ENCODE measurements at regions not wholly inside any gene's neighbourhood (a gene's known extent, or its start where the extent isn't known, plus 50 kb on each side); places are given as distances from the start of the nearest gene placed in this dataset.

GRCh38 chr15:52925130-52925529, 135.0 kb upstream of the ONECUT1 start:
- no peak for DNase-seq (ENCODE audit: low read depth in 4 of 4, low spot score in 2 of 4)

DNA sequence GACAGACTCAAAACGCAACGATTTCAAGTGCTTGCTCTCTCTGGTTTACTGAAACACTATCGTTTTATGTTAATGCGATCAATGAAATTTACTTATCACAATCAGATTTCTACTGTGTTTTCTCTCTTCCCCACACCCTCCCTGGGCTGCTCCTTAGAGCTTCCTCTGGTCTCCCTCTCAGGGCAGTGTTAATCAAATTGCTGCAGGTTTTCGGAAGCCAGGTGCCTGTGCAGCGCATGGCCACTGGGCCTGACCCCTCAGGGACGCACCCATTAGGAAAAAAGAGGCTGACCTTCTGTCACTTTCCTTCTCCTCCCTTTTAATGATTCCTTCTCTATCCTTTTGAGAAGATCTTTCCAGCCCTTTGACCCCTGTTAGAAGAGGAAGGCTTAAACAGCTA, 134.5 kb upstream of the ONECUT1 start:
- DNase-seq (ENCODE audit: low read depth in 4 of 4, low spot score in 2 of 4), result no peak

DNA sequence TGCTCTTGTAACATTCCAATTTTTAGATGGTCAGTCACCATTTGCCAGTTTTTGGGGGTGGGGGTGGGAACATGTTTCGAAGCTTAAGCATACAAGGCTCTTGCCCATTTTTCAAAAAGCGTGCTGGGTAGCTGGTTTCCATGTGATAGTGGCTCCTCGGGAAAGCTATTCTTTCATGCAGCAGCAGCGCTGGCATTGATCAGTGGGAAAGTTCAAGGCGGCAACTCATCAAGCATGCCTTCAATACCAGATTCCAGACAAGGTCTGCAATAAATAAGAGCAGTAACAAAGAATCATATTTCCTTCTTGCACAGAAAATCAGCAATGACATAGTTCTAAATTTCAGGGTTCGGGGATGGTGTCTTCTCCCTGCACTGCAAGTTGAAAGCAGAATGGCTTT, 133.5 kb upstream of the ONECUT1 start:
- no peak for DNase-seq (ENCODE audit: low read depth in 4 of 4, low spot score in 2 of 4)

DNA sequence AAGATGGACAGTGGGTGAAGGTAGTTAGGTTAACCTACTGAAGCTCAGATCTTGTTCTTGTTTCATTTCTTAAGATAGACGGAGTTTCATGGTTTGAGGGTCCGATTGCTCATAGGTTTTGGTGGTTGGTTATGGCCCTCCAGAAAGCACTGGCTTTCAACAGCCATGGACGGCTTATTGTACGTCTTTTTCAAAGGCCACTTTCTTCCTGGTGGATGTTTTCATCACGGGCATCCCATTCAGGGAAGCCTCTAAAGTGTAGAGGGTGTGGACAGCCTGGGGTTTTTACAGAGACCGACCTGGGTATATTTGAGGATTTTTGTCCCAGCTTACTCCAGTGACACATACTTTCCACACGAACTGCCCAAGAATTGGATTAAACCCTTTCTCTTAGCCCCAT, 132.7 kb upstream of the ONECUT1 start:
- no peak for DNase-seq (ENCODE audit: low read depth in 4 of 4, low spot score in 2 of 4)

- DNase-seq (ENCODE audit: low read depth in 4 of 4, low spot score in 2 of 4), result peak in 1 of 4 donors; percentile 11
Measured at GRCh38 chr15:52912172-52912571, 122.0 kb upstream of the ONECUT1 start.

DNA sequence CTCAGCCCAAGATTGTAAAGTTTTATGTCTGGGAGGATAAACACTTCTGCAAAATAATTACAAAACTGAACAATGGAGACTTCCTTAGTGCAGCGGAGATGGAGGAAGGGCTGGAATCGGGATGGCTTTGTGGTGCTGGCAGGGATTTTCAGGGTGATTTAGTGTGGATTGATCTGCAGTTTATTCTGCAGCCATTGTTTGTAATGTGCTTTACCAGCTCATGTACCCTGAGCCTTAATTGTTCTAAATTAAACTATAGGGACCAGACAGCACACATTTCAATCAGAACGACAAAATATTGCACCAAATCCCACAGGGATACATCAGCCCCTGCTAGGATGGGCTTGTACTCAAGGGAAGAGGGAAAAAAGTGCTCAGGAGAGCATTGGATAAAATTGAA, 103.2 kb upstream of the ONECUT1 start:
- DNase-seq (ENCODE audit: low read depth in 4 of 4, low spot score in 2 of 4), result no peak

- DNase-seq (ENCODE audit: low read depth in 4 of 4, low spot score in 2 of 4), result no peak
Measured at GRCh38 chr15:52879904-52880303, 89.8 kb upstream of the ONECUT1 start.

- DNase-seq (ENCODE audit: low read depth in 4 of 4, low spot score in 2 of 4), result no peak
Measured at GRCh38 chr15:52879145-52879544, 89.0 kb upstream of the ONECUT1 start.

DNA sequence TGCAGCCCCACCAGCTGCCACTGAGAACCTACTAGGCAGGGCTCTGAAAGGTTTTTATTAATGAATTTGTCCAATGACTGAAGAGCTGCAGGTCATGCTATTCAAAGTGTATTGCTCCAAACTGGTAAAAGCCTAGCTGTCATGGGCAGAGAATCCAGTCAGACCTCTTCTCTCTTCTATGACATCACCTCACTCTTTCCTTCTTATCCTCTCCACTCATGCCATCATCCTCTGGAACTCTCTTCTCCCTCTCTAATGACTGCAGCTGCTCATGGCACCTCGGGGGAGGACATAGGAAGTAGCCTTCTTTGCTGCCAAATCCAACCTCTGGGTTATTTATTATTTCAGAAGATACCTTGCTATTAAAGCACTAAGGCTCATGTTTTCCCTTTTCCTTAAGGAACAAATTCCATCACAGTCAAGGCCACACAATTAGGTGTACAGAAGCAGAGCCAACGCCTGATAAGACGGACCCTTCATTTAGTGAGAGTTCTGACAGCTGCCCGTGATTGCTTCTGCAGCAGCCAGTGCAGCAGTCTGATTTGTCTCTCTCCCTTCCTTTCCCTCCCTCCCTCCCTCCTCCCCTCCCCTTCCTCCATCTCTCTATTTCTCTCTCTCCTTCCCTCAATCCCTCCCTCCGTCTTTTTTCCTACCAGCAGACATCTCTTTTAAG, 87.0 kb upstream of the ONECUT1 start:
- no peak for DNase-seq (ENCODE audit: low read depth in 4 of 4, low spot score in 2 of 4)

DNA sequence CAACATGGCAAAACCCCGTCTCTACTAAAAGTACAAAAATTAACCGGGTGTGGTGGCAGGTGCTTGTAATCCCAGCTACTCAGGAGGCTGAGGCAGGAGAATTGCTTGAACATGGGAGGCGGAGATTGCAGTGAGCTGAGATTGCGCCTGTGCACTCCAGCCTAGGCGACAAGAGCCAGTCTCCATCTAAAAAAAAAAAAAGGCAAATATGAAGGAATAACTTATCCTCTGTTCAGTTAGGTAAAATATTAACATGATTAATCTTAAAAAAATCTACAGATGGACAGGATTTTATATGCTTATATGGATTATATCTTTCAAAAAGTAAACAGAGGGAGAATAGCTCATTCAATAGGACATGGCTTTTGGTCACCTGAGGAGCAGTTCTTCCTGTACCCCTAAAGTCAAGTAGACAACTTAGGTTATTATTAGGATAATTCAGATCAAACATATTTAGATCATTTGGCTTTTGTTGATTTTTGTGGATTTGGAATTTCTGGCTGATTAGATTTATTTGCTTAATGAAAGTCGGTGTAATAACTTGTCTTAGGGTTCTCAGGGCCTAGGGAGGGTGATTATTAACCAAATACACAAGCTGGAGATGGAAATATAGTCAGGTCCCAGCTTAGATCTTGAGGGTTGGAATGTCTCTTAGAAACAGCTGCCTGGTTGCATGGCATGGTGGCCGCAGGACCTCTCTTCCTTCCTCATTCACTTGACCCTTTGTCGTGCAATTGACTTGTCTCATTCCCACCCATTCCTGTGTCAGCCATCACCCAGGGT, 82.1 kb upstream of the ONECUT1 start:
- DNase-seq (ENCODE audit: low read depth in 4 of 4, low spot score in 2 of 4), result no peak

DNA sequence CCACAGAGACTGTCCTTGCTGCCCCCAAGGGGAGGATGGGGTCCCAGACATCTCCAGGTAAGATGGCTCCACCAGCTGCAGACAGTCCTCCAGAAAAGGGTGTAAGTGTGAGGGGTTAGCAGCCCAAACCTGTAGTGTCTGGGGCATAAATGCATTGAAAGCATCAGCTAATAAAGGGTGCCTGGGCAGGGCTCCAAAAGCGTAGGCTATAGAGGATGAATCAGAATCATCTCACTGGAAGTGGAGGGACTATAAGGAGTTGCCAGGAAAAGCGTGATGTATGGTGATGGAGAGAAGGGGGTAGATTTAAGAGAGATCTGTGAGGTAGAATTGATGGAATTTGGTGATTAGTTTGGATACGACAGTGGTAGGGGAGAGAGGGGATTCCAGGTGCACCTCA, 79.9 kb upstream of the ONECUT1 start:
- no peak for DNase-seq (ENCODE audit: low read depth in 4 of 4, low spot score in 2 of 4)

DNA sequence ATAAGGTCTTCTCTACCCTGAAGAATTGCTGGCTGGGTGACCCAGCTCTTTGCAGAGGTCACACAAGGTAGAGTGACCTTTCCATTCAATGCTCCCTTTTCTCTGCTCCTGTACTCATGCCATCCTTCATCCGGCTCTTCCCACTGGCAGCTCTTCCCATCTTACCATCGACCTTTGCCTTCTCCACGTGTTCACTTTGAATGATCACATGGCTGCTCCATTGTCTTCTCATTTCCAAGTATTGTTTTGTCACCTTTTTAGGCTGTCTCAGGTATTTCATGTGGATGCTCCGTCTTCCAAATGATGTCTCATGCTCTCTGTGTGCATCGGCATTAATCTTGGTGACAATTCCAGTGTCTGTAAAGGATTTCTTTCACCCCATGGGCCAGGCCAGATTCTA, 76.6 kb upstream of the ONECUT1 start:
- no peak for DNase-seq (ENCODE audit: low read depth in 4 of 4, low spot score in 2 of 4)

DNA sequence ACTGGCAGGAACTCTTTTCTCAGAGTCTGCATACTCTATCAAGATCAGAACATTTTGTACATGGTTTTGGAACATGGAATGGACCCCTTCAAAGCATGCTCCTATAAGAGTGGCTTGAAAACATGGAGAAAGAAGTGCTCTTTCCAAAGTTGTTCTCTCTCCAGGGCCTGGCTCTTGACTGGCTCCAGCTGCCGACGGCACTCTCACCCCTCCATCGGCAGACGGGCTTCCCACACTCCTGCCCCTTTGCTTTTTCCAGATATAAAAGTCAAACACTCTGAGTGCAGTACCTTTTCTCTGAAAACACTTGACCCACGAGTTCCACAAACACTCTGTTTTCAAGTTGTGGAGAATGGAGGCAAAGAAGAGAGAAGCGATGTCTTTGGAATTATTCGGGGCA, 72.5 kb upstream of the ONECUT1 start:
- no peak for DNase-seq (ENCODE audit: low read depth in 4 of 4, low spot score in 2 of 4)

GRCh38 chr15:52858782-52859176, 68.6 kb upstream of the ONECUT1 start:
- no peak for DNase-seq (ENCODE audit: low read depth in 4 of 4, low spot score in 2 of 4)

- no peak for DNase-seq (ENCODE audit: low read depth in 4 of 4, low spot score in 2 of 4)
Measured at GRCh38 chr15:52857937-52858781, 68.0 kb upstream of the ONECUT1 start.

DNA sequence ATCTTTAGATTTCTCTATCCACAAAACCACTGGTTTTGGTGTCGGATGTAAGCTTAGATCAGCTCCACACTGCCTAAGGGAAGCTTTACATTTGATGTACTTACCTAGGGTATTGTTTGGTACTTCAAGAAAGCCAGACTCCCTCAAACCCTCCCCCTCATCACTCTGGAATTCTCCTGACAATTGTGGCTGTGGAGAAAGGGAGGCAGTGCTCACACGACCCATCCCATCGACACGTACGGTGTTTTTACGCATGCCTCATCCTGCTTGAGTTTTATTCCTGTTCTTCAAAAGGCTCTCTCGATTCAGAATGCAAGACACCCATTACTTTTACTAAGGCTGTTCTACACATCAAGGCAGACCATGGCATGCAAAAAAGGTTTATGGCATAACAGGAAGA, 67.3 kb upstream of the ONECUT1 start:
- DNase-seq (ENCODE audit: low read depth in 4 of 4, low spot score in 2 of 4), result no peak

- no peak for DNase-seq (ENCODE audit: low read depth in 4 of 4, low spot score in 2 of 4)
Measured at GRCh38 chr15:52856286-52856685, 66.2 kb upstream of the ONECUT1 start.

DNA sequence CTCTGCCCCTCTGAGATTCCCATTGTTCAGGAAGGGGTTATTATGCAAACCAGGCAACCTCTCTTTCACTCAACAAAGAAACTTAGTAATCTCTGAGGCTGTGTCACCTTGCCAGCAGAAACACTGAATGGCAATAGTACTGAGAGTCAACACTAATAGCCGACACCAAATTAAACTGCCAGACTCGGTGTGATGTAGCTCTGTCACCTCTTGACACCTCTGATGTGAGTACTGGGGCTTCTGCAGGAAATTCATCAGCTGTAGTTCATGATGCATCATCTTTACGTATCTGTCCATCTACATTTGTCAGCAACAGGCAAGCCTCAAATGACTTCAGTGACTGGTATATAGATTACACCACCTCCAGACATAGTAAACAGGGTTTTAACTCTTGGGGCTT, 65.0 kb upstream of the ONECUT1 start:
- no peak for DNase-seq (ENCODE audit: low read depth in 4 of 4, low spot score in 2 of 4)

- DNase-seq (ENCODE audit: low read depth in 4 of 4, low spot score in 2 of 4), result no peak
Measured at GRCh38 chr15:52844823-52845222, 54.7 kb upstream of the ONECUT1 start.
